Dendritic cell treated with granulocyte-macrophage colony-stimulating factor and Interleukin-4, amounts not matched to agents 40 ng/mL and 50 ng/mL, for 4 days (primary cell): ENCODE measurements at regions not wholly inside any gene's neighbourhood (a gene's known extent, or its start where the extent isn't known, plus 50 kb on each side); places are given as distances from the start of the nearest gene placed in this dataset.
"Not testable (repeated sequence)": the region's sequence is repeated elsewhere in the genome, so short reads cannot be mapped to it uniquely, and the experiment has no call there.

Experiments used
- H3K27ac Mint-ChIP-seq: one replicate; pipeline ENCODE4 v1.8.0; 2022; ENCODE audit warnings: mild to moderate bottlenecking, mixed read lengths
- H3K27me3 Mint-ChIP-seq: one replicate; pipeline ENCODE4 v1.8.0; 2022; ENCODE audit warnings: mild to moderate bottlenecking, mixed read lengths
- H3K36me3 Mint-ChIP-seq: one replicate; pipeline ENCODE4 v1.8.0; 2022; ENCODE audit warnings: low read depth, mixed read lengths
- H3K4me1 Mint-ChIP-seq: one replicate; pipeline ENCODE4 v1.8.0; 2022; ENCODE audit warnings: low read depth, mixed read lengths
- H3K4me3 Mint-ChIP-seq: one replicate; pipeline ENCODE4 v1.8.0; 2022; ENCODE audit warnings: mild to moderate bottlenecking, moderate library complexity, mixed read lengths
- H3K9me3 Mint-ChIP-seq: one replicate; pipeline ENCODE4 v1.8.0; 2022; ENCODE audit warnings: mixed read lengths
- intact Hi-C: fragments of 100-400 bp; cut with micrococcal nuclease; formaldehyde crosslinking; loops from one replicate; pipeline ENCODE4 v1.15.0; 2022

DNA sequence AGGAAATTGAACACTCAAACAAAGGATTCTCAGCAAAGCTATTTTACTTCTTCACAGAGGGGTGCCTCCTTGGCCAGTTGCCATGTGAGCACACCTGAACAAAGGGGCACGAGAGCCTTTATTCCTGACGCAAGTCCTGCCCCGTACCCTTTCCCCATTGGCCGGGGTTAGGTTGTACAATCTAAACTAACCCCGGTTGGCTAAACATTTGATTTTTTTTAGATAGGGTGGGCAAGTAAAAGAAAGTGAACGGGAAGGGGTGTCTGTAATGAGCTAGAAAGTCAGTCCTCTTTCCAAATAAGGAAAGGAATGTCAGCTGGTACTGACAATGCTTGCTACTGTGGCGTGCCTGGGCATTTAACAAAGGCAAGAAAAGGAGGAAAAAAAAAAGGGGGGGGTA lies 135.5 kb upstream of the CDKN3 start:
- Mint-ChIP-seq H3K4me3 (no peak overlapping the region), H3K36me3 (no peaks in the 10 kb centered on the region), H3K27ac (no peak overlapping the region), H3K4me1 (no peaks in the 10 kb centered on the region), H3K9me3 (peaks cover 2% of the 10 kb centered on the region), H3K27me3 (no peaks in the 10 kb centered on the region)
- intact Hi-C loops, result no loop called here

DNA sequence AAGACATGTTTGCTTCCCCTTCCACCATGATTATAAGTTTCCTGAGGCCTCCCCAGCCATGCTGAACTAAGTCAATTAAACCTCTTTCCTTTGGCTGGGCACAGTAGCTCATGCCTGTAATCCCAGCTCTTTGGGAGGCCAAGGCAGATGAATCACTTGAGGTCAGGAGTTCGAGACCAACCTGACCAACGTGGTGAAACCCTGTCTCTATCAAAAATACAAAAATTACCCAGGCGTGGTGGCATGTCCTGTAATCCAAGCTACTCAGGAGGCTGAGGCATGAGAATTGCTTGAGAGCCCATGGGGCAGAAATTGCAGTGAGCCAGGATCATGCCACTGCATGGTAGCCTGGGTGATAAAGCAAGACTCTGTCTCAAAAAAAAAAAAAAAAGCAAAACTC lies 130.2 kb upstream of the CDKN3 start:
- H3K4me1 Mint-ChIP-seq, H3K4me3 Mint-ChIP-seq, H3K36me3 Mint-ChIP-seq, intact Hi-C loops, H3K27me3 Mint-ChIP-seq, H3K9me3 Mint-ChIP-seq, H3K27ac Mint-ChIP-seq: not testable (repeated sequence)

DNA sequence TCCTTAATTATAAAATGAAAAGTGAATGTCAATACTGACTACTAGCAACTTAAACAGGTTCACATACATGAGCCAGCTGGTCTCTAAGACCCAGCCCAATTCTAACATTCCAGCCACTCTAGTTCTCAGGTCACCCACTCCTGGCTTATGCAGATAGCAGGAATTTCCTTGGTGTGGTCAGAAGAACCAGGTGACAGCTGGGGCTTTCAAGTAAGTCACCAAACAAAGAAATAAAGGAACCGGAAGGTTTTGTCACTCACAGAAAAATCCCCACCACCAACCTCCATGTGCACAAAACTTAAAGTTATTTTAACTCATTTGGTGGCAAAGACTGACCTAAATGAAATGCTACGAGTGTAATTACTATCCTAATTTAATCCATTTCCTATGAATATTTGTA lies 129.6 kb upstream of the CDKN3 start:
- Mint-ChIP-seq H3K36me3 (no peaks in the 10 kb centered on the region), H3K27ac (no peak overlapping the region), H3K9me3 (peaks cover 8% of the 10 kb centered on the region), H3K27me3 (no peaks in the 10 kb centered on the region), H3K4me3 (no peak overlapping the region), H3K4me1 (no peaks in the 10 kb centered on the region)
- intact Hi-C loops, result no loop called here

DNA sequence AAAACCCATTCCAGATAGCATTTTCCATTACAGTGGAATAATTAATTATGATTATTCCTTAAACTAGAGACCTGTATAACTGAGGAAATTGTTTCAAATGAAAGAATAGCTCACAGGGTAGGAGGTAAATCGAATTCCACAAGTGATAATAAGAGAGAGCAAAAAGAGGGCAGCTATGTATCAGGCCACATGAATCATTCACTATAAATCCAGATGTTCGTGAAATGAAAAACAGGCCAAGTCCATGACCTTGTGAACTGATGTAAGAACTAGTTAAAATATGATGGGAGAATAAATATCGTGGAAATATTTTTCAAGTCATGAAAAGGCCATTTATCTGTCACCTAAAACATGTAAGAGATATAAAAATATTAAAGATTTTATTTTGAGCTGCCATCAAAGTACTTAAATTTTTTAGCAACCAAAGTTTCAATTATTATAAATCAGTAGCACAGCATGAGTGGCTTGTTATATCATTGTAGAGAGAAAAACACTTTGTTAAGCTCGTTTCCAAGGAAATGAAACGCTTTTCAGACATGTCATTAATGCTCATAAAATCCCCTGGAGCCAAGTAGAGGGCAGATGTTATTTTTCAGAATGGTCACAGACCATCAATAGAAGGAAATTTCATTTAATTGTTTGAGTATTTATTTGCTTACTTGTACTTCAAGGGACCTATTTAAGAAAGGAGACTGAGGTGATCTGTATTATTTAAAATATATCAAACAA lies 120.6 kb upstream of the CDKN3 start:
- no peaks in the 10 kb centered on the region for H3K9me3 Mint-ChIP-seq

DNA sequence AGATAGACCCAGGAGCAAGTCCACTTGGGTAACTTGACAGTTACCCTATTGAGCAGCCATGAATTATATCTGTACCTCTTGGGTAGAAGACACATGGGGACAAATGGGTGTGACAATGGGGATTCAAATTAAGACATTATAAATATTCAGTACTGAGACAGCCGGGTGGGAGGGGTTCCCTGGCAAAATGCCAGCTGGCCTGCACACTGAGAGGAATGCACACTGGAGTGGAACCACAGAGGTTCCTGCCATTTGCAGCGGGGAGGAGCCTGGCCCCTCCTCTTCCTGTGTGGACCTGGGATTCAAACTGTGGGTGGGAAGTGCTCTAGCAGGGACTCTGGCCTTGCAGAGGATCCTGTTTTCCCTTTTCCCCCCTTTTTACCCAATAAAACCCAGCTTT lies 118.7 kb upstream of the CDKN3 start:
- no peaks in the 10 kb centered on the region for H3K27me3 Mint-ChIP-seq

More for the DNA sequence above, 120.6 kb upstream of the CDKN3 start:
- Mint-ChIP-seq H3K4me3 (no peak overlapping the region), H3K27ac (no peak overlapping the region), H3K36me3 (no peaks in the 10 kb centered on the region), H3K27me3 (no peaks in the 10 kb centered on the region), H3K4me1 (no peaks in the 10 kb centered on the region)
- intact Hi-C loops, result no loop called here

DNA sequence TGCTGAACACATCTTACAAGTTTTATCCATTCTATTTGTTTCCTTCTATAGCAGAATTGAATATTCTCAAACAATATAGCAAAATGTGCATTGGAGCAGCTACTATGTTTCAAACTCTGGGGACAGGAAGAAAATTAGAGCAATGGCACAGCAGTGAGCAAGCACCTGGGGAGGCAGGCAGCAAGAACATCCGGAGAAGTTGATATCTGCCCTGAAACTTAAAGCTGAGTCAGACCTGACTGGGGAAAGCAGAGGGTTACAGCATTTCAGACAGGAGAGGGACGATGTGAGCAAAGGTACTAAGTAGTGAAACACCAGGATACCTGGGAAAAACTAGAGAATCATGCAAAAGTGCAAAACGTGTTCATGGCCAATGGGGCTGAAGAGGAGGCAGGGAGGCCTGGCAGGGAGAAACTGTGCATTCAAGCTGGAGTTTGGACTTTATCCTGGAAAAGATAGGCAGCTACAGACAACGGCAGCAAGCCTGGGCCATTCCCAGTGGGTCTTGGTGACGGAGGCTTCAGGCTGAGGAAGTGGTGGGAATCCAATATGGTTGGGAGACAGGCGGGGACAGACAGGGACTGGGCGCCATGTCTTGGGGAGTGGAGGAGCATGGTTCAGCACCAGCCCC lies 118.0 kb upstream of the CDKN3 start:
- no peaks in the 10 kb centered on the region for H3K9me3 Mint-ChIP-seq
- no peak overlapping the region for H3K27ac Mint-ChIP-seq
- H3K4me1 Mint-ChIP-seq, result no peaks in the 10 kb centered on the region
- H3K4me3 Mint-ChIP-seq, result no peak overlapping the region
- H3K36me3 Mint-ChIP-seq, result no peaks in the 10 kb centered on the region
- no peaks in the 10 kb centered on the region for H3K27me3 Mint-ChIP-seq
- intact Hi-C loops, result no loop called here

More for the DNA sequence above, 118.7 kb upstream of the CDKN3 start:
- no peak overlapping the region for H3K4me3 Mint-ChIP-seq
- intact Hi-C loops, result no loop called here
- H3K36me3 Mint-ChIP-seq, result no peaks in the 10 kb centered on the region
- no peaks in the 10 kb centered on the region for H3K4me1 Mint-ChIP-seq
- H3K9me3 Mint-ChIP-seq, result no peaks in the 10 kb centered on the region
- H3K27ac Mint-ChIP-seq, result no peak overlapping the region

DNA sequence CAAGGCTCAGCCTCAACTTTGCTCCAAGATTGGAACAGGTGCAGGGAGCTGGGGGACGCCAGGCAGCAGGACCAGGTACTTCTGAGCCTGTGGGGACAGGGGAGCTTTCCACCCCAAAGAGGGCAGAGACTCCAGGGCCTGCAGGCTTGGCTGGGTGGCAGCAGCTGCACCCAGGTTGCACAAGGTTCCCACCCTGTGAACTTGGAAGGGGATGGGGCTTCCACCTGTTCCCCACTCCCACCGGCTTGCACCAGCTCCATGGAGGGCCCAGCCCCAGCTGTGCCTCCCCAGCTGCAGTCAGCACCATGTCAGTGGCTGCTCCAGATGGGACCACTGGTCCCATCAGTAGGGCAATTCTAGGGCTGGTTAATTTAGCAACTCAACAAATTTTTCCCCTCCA lies 114.0 kb upstream of the CDKN3 start:
- no peaks in the 10 kb centered on the region for H3K36me3 Mint-ChIP-seq
- H3K27me3 Mint-ChIP-seq, result no peaks in the 10 kb centered on the region

DNA sequence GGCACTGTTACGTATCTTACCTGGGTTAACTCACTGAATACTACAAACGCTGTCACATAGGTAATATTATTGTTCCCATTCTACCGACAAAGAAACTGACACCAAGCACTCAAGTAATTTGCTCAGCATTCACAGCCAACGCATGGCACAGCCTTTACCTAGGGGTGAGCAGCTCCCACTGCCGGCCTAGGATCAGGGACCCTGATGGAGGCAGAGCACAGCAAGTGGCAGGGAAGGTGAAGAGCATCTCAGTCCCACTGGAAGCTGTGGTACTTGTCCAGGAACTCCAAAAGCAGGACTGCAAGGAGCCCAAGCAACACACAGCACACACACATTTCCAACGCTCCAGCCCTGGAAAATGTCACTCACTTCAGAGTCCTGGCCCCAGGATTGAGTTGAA lies 111.8 kb upstream of the CDKN3 start:
- Mint-ChIP-seq H3K4me3 (no peak overlapping the region), H3K27me3 (no peaks in the 10 kb centered on the region), H3K4me1 (no peaks in the 10 kb centered on the region), H3K27ac (no peak overlapping the region), H3K36me3 (no peaks in the 10 kb centered on the region), H3K9me3 (no peaks in the 10 kb centered on the region)
- intact Hi-C loops, result no loop called here

More for the DNA sequence above, 114.0 kb upstream of the CDKN3 start:
- intact Hi-C loops, result no loop called here
- no peaks in the 10 kb centered on the region for H3K4me1 Mint-ChIP-seq
- H3K27ac Mint-ChIP-seq, result no peak overlapping the region
- no peaks in the 10 kb centered on the region for H3K9me3 Mint-ChIP-seq
- H3K4me3 Mint-ChIP-seq, result no peak overlapping the region

DNA sequence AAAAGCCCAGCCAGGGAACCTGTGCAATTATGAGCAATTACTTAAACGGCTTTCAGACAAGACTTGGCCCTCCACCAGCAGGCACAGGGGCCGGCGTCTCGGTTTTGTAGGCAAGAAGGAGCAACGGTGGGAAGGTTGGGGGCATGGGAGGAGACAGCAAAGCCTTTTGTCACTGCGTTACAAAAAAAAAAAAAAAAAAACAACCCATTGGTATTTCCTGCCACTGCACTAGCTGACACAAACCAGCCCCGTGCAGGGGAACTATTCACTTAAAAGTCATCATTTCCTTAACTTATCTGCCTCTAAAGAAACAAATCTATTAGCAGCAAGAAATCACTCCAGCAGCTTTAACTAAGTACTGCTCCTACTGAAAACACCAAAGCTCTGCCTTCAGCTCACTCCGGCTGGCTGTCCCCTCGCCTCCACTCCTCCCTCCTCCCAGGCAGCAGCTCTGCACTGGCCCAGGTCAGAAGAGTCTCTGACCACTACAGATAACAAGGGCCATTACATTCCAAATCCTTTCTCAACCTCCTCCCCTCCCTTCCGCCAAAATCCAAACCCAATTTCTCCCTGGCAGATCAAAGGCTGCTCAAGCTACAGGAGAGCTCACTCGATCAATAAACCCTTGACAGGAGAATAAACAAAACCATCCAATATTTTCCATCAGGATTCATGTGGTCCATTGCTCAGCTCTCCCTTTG lies 105.2 kb upstream of the CDKN3 start:
- H3K27ac Mint-ChIP-seq, result no peak overlapping the region
- no peaks in the 10 kb centered on the region for H3K9me3 Mint-ChIP-seq
- H3K36me3 Mint-ChIP-seq, result no peaks in the 10 kb centered on the region
- no peak overlapping the region for H3K4me3 Mint-ChIP-seq
- intact Hi-C loops, result no loop called here
- H3K4me1 Mint-ChIP-seq, result no peaks in the 10 kb centered on the region
- peaks cover 5% of the 10 kb centered on the region for H3K27me3 Mint-ChIP-seq

DNA sequence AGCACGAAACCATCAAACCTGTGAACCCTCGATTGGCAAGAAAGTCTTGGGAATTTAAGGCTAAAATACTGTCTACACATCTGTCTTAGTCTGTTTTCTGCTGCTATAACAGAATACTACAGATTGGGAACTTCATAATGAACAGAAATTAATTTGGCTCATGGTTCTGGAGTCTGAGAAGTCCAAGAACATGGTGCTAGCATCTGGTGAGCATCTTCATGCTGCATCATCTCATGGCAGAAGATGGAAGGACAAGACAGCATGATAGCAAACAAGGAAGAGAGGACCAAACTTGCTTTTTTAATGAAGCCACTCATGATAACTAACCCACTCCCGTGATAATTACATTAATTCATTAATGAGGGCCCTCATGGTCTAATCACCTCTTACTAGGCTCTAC lies 102.0 kb upstream of the CDKN3 start:
- intact Hi-C loops, result no loop called here
- H3K27ac Mint-ChIP-seq, result no peak overlapping the region

DNA sequence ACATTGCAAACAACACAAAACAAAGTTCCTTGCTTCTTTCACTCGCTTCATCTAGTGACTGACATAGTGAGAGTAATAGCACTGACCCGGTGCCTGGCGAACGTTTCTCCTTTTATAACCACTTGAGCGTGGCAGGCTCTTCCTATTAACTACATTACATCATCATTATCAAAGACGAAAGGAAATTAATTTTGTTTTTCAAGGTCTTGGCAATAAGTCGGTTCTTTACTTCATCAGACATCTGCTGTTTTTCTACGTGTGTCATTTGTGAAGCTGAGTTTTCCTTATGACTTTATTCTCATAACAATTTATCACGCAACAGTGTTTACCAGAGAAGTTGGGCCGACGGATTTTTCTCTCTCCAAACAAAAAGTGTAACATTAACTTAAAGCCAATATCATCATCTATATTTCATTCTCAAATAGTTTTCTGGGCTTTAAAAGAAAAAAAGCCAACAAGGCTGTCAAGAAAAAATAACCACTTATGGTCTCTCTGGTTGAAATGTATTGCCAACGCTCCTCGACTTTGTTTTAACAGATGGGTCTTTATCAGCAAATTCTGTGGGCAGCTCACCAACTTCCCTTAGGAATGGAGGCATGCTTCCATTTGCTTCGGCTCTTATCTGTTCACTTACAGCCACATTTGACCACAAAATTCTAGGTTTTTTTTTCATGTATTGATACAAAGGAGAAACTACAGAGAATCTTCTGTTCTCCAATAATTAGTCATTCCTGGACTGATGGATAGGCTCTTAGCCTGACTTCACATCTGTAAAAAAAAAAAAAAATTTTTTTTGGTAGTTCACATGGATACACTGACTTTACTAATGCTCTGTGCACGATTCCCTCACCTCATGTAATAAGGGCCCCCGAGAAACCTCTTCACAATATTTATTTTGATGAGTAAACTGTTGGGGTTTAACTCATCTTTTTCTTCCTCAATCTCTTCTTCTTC lies 97.1 kb upstream of the CDKN3 start:
- Mint-ChIP-seq H3K4me1 (peaks cover 7% of the 10 kb centered on the region), H3K27me3 (peaks cover 2% of the 10 kb centered on the region), H3K27ac (no peak overlapping the region), H3K36me3 (no peaks in the 10 kb centered on the region), H3K4me3 (no peak overlapping the region), H3K9me3 (no peaks in the 10 kb centered on the region)
- intact Hi-C loops, result no loop called here

More for the DNA sequence above, 102.0 kb upstream of the CDKN3 start:
- Mint-ChIP-seq H3K9me3 (no peaks in the 10 kb centered on the region), H3K4me1 (no peaks in the 10 kb centered on the region), H3K36me3 (no peaks in the 10 kb centered on the region), H3K27me3 (peaks cover 7% of the 10 kb centered on the region), H3K4me3 (no peak overlapping the region)

DNA sequence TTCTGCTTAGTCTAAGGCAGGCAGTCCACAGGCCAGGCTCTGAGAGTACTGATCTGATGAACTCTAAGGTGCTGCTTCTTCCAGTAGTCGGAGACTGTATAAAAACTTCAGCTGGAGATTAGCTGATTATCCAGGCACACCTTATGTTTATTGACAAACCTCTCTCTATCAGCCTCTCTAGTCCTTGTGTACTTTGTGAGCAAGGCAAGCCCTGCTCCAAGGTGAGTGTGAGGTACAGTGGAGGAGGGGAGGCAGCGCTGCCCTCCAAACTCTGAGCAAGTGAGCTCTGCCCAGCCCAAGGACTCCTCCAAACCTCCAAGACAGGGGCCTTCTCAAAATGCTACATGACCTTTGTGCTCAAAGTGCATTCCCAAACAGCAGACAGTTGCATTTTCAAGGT lies 95.9 kb upstream of the CDKN3 start:
- Mint-ChIP-seq H3K27ac (no peak overlapping the region), H3K4me3 (no peak overlapping the region), H3K27me3 (peaks cover 4% of the 10 kb centered on the region), H3K36me3 (no peaks in the 10 kb centered on the region), H3K4me1 (peaks cover 7% of the 10 kb centered on the region), H3K9me3 (no peaks in the 10 kb centered on the region)
- intact Hi-C loops, result no loop called here

DNA sequence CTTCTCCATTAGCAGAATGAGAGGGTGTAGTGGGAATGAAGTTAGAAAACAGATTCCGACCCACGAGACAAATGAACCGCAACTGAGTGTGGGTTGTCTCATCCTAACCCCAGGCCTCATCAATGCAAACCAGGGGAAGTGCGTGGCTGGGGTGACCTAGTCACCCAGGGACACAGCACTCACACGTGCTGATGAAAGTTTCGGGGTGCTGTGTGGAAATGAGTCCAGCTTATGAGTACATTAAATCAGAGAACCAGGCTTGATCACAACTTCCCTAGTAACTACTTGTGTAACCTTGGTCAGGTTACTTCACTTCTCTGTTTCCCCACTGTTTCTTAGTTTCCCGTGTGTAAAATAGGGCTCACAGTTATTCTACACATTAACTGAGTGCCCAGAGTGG lies 95.4 kb upstream of the CDKN3 start:
- Mint-ChIP-seq H3K27me3 (peaks cover 4% of the 10 kb centered on the region), H3K4me1 (peaks cover 7% of the 10 kb centered on the region), H3K36me3 (no peaks in the 10 kb centered on the region), H3K4me3 (no peak overlapping the region), H3K27ac (peak overlapping the region; percentile 2), H3K9me3 (no peaks in the 10 kb centered on the region)
- intact Hi-C loops, result no loop called here

DNA sequence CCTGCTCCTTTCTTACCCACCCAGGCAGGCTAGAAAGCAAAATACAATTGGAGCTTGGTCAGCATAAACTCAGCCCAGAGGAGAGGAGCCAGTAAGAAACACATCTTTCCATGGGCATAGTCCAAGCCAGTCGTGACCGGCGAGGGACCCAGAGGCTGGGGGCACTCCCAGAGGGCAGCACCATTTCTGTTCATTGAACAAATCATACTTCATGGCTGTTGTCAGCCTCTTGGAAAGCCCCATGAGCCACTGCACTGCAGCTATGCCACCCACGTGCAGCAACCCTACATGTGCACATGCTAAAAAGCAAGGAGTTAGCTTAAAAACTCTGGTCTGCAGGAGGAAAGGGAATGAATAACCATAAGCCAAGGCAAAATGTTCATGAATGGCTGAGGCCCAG lies 90.0 kb upstream of the CDKN3 start:
- Mint-ChIP-seq H3K27me3 (peaks cover 2% of the 10 kb centered on the region), H3K27ac (no peak overlapping the region), H3K36me3 (no peaks in the 10 kb centered on the region), H3K4me1 (peaks cover 3% of the 10 kb centered on the region), H3K9me3 (no peaks in the 10 kb centered on the region), H3K4me3 (no peak overlapping the region)
- intact Hi-C loops, result no loop called here
